Nephron (organoid): ENCODE measurements at regions not wholly inside any gene's neighbourhood (a gene's known extent, or its start where the extent isn't known, plus 50 kb on each side); places are given as distances from the start of the nearest gene placed in this dataset.

Experiments
- H3K27ac Mint-ChIP-seq, 3 experiments: 2 replicates each; pipeline ENCODE4 v1.8.0; 2020; ENCODE audit warnings: mixed read lengths in 3 of 3, mild to moderate bottlenecking in 2 of 3, moderate library complexity in 1 of 3
- H3K27me3 Mint-ChIP-seq: 2 replicates; pipeline ENCODE4 v1.8.0; 2021; ENCODE audit warnings: low read depth, mild to moderate bottlenecking, moderate library complexity, mixed read lengths
- H3K36me3 Mint-ChIP-seq: 2 replicates; pipeline ENCODE4 v1.8.0; 2020; ENCODE audit warnings: low read depth, mixed read lengths
- H3K4me1 Mint-ChIP-seq: 2 replicates; pipeline ENCODE4 v1.8.0; 2020; ENCODE audit warnings: mixed read lengths
- H3K4me3 Mint-ChIP-seq, 3 experiments: 2 replicates each; pipeline ENCODE4 v1.8.0; 2020; ENCODE audit warnings: mild to moderate bottlenecking in 3 of 3, mixed read lengths in 3 of 3, moderate library complexity in 2 of 3
- H3K9me3 Mint-ChIP-seq: 2 replicates; pipeline ENCODE4 v1.8.0; 2020; ENCODE audit warnings: mixed read lengths
- TF ChIP-seq, protein P1 (sequence below), 3 experiments: fragments of 200-600 bp; sonication (generic); IDR thresholded peaks; one replicate each; pipeline ENCODE4 v1.5.0; 2021; ENCODE audit warnings: antibody characterized with exemption in 3 of 3; ENCODE audit not compliant: unreplicated experiment in 3 of 3

DNA sequence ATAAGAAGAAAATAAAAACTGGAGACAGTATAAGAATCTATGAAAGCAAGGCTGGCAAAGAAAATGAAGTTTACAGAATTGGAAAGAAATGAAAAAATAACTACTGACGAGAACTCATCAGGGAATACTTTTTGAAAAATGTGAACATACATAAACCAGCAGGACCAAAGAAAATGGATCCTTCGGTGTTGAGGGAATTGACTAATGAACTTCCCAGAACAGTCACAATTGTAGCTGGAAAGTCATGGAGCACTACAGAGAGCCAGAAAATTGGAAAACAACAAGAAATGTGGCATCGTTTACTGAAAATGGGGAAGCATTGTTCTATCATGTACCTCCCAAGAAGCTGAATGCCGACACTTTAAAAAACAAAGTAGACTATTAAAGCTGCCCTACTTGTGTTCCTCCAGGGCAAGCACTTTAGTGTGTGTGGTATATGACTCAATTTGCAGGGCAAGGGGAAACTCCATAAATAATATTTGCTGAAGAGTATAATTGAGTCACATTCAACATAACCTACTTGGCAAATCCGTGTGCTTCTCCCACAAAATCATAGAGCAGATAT lies 1221.6 kb upstream of the NRXN1 start:
- no peaks in the 10 kb centered on the region for H3K4me1 Mint-ChIP-seq
- no peaks in the 10 kb centered on the region for H3K27me3 Mint-ChIP-seq
- H3K27ac Mint-ChIP-seq, result no peak overlapping the region
- TF ChIP-seq, protein P1, sequence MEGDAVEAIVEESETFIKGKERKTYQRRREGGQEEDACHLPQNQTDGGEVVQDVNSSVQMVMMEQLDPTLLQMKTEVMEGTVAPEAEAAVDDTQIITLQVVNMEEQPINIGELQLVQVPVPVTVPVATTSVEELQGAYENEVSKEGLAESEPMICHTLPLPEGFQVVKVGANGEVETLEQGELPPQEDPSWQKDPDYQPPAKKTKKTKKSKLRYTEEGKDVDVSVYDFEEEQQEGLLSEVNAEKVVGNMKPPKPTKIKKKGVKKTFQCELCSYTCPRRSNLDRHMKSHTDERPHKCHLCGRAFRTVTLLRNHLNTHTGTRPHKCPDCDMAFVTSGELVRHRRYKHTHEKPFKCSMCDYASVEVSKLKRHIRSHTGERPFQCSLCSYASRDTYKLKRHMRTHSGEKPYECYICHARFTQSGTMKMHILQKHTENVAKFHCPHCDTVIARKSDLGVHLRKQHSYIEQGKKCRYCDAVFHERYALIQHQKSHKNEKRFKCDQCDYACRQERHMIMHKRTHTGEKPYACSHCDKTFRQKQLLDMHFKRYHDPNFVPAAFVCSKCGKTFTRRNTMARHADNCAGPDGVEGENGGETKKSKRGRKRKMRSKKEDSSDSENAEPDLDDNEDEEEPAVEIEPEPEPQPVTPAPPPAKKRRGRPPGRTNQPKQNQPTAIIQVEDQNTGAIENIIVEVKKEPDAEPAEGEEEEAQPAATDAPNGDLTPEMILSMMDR (IDR thresholded peaks at IDR 0.05; ENCODE audit: unreplicated experiment in 3 of 3), result no peak
- no peaks in the 10 kb centered on the region for H3K9me3 Mint-ChIP-seq
- no peak overlapping the region for H3K4me3 Mint-ChIP-seq
- no peaks in the 10 kb centered on the region for H3K36me3 Mint-ChIP-seq

DNA sequence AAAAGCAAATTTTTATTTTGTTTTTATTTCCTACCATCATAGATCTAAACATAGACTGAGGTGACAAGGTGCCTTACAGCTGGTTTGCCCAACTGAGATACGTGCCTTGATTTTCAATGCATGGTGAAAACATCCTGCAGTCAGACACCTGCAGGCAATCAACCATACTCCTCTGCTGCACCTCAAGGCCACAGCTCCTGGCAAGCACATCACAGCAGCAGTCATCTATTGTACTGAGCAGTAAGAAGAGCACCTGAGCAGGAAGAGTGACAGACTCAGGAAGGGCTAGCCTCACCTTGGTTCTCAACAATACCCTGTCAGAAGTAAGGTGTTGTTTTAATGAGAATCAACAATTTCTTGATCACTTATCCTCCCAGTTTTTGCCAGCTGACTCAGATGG lies 1206.8 kb upstream of the NRXN1 start:
- Mint-ChIP-seq H3K4me3 (no peak overlapping the region), H3K4me1 (no peaks in the 10 kb centered on the region), H3K27ac (no peak overlapping the region), H3K27me3 (no peaks in the 10 kb centered on the region), H3K36me3 (no peaks in the 10 kb centered on the region), H3K9me3 (peaks cover 8% of the 10 kb centered on the region)
- TF ChIP-seq, protein P1 (IDR thresholded peaks at IDR 0.05; ENCODE audit: unreplicated experiment in 3 of 3), result no peak

DNA sequence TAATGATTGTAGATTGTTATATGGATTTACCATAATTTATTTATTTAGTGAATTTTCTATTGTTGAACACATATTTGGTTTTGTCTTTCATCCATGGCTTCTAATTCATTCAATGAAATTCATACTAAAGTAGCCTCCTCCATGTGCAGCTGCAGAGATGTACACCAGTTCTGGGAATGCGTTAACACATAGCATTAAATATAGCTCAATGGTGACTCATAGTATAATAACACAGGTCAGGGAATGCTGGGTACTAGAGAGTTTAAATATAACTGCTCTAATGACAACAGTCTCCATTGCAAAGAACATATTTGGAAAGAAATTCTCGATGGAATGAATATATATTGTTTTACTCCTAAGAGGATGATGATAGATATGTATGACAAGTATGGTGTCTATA lies 1190.2 kb upstream of the NRXN1 start:
- H3K4me3 Mint-ChIP-seq, result no peak overlapping the region
- TF ChIP-seq, protein P1 (IDR thresholded peaks at IDR 0.05; ENCODE audit: unreplicated experiment in 3 of 3), result no peak
- no peaks in the 10 kb centered on the region for H3K4me1 Mint-ChIP-seq
- no peak overlapping the region for H3K27ac Mint-ChIP-seq
- no peaks in the 10 kb centered on the region for H3K27me3 Mint-ChIP-seq
- H3K9me3 Mint-ChIP-seq, result no peaks in the 10 kb centered on the region
- H3K36me3 Mint-ChIP-seq, result no peaks in the 10 kb centered on the region

DNA sequence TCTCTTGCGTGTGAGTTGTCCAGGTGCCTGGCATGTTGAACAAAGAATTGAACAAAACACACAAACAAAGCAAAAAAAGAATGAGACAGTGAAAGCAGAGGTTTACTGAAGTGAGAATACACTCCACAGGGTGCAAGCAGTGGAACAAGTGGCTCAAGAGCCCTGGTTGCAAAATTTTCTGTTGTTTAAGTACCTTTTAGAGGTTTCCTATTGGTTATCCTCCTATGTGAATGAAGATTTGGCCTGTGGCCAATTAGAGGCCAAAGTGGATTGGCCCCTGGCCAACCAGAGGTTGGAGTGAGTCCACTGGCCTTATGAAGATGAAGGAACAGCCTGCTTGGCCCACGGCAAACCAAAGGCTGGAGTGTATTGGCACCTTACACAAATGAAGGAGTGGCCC lies 1188.5 kb upstream of the NRXN1 start:
- no peak overlapping the region for H3K4me3 Mint-ChIP-seq
- H3K27ac Mint-ChIP-seq, result no peak overlapping the region
- H3K9me3 Mint-ChIP-seq, result no peaks in the 10 kb centered on the region
- H3K36me3 Mint-ChIP-seq, result no peaks in the 10 kb centered on the region
- no peaks in the 10 kb centered on the region for H3K4me1 Mint-ChIP-seq
- no peaks in the 10 kb centered on the region for H3K27me3 Mint-ChIP-seq
- TF ChIP-seq, protein P1 (IDR thresholded peaks at IDR 0.05; ENCODE audit: unreplicated experiment in 3 of 3), result no peak

DNA sequence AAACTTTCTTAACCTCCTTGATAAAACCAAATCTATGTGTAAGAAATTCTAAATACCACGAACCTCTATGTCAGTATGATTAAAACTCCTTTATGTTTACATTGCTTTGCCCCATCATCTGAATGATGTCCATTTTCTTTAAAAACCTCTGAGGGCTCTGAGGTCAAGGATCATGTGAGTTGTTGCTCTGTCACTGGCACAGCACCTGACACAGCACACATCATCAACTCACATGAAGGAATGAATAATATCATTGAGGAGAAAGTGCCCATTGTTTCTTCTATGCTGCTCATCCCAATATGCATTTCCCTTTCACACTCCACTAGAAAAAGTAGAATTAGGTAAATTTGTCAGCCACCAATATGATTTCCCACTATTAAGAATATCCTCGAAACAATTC lies 1178.7 kb upstream of the NRXN1 start:
- H3K27me3 Mint-ChIP-seq, result no peaks in the 10 kb centered on the region
- no peak overlapping the region for H3K27ac Mint-ChIP-seq
- no peak overlapping the region for H3K4me3 Mint-ChIP-seq
- no peaks in the 10 kb centered on the region for H3K4me1 Mint-ChIP-seq
- H3K36me3 Mint-ChIP-seq, result no peaks in the 10 kb centered on the region
- no peaks in the 10 kb centered on the region for H3K9me3 Mint-ChIP-seq
- TF ChIP-seq, protein P1 (IDR thresholded peaks at IDR 0.05; ENCODE audit: unreplicated experiment in 3 of 3), result no peak

DNA sequence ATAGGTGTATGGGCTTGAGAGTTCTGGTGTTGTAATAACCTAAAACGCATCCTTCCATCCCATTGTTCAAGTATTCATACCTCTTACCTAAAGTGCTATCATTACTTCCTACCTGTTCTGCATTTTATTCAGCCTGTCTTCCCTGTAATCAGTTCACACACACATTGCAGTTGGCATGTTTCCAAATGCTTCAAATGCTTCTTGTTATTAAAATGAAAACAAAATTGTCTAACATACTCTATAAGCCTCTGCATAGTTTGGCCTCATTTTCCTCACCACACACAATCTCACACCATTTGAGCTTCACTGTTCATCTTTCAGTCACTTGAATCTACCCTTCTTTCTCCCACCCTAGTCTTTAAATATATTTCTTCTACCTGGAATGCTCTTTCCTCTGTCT lies 1178.2 kb upstream of the NRXN1 start:
- Mint-ChIP-seq H3K27me3 (no peaks in the 10 kb centered on the region), H3K9me3 (no peaks in the 10 kb centered on the region), H3K27ac (no peak overlapping the region), H3K36me3 (no peaks in the 10 kb centered on the region), H3K4me1 (no peaks in the 10 kb centered on the region), H3K4me3 (no peak overlapping the region)
- TF ChIP-seq, protein P1 (IDR thresholded peaks at IDR 0.05; ENCODE audit: unreplicated experiment in 3 of 3), result no peak
